NCI-H1417 (cell line): ENCODE measurements at regions not wholly inside any gene's neighbourhood (a gene's known extent, or its start where the extent isn't known, plus 50 kb on each side); places are given as distances from the start of the nearest gene placed in this dataset.

Experiments
- DNase-seq, 3 experiments: peaks; one replicate each; lab custom pipeline; 2025; lab: John Stamatoyannopoulos, UW

- DNase-seq, result no peak
Observed at GRCh38 chr6:94376876-94377275, 957.5 kb upstream of the EPHA7 start.

GRCh38 chr6:94372229-94372628 lies 952.9 kb upstream of the EPHA7 start:
- peak in 1 of 3 experiments; percentile 42 for DNase-seq

DNA sequence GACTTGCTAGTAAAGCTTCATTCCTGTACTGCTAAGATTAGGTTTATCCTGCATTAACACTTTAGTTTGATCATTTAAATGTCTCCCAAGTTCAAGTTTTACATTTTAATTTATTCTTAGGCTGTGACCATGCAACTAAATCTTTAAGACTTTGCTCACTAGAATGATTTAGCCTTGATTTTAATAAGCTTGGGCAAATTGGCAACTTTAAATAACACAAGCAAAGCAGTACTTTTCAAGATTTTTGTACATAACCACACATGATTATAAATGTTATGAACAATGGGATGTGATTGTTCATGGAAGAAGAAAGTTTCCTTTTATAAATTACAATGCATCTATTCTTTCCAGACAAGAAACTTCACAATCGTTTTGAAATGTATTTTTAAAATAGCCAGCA lies 948.0 kb upstream of the EPHA7 start:
- no peak for DNase-seq

DNA sequence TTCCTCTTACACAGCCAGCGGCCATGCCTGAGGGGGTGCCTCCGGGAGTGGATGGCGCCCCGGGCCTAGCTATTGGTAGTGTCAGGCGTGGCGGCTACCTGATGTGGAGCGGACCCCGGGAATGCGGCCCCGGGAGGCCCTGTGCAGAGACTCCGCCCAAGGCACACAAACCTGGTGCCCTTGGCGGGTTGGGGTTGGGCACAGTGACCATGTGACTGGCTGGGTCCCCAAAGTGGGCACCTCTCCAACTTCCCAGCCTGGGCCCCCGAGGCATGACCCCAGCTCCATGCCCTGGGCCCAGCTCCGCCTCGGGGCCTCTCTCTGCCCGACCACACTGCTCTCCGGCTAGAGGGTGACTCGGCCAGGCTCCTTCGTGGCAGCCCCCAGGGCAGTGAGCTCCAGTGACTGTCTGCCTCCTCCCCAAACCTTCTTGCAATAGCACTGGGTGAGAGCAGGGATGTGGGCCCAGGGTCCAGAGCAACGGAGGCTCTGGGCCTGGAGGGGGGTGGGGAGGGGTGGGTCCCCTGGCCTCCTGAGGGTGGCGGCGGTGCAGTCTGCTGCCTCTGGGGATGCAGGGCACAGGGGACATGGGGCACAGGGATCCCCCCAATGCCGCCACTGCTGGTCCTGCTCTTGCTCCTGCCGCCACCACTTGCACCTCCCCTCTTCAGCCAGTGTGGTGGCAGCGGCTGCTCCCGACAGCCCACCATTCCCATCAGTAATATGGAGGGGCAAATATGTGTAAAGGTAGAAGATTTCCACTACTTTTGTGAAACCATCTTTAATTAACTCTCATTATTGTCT lies 942.9 kb upstream of the EPHA7 start:
- DNase-seq, result no peak

DNA sequence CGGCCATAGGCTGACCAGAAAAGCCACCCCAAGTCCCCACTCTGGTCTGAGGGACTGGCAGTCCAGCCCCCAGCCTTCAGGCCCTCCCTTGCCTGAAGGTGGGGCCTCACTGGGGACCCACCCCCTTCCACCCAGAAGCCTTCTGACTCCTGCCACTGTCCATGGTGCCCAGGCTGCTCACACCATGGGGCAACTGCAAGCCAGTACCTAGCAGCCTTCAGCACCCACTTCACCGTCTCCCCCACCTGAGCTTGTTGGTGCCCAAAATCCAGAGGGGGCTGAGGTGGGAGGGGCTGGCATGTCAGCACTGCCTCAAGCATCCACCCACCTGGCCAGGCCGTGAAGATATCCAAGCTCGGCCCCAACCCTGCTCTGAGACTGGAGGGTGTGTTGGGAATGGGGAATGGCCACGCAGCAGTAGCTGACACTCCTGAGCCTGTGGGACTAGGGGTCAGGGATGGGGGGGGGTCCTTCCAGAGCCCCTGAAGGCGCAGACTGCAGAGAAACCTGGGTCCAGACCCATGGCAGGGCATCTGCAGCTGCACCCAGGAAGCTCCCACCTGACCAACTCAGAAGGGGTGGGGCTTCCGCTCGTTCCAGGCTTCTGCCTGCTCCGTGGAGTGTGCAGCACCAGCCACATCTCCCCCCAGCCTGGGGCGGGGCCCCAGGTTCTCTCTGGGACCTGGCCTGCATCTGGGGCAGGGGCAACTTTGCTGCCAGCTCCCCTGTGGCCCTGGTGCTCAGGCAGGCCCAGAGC lies 942.1 kb upstream of the EPHA7 start:
- no peak for DNase-seq

DNA sequence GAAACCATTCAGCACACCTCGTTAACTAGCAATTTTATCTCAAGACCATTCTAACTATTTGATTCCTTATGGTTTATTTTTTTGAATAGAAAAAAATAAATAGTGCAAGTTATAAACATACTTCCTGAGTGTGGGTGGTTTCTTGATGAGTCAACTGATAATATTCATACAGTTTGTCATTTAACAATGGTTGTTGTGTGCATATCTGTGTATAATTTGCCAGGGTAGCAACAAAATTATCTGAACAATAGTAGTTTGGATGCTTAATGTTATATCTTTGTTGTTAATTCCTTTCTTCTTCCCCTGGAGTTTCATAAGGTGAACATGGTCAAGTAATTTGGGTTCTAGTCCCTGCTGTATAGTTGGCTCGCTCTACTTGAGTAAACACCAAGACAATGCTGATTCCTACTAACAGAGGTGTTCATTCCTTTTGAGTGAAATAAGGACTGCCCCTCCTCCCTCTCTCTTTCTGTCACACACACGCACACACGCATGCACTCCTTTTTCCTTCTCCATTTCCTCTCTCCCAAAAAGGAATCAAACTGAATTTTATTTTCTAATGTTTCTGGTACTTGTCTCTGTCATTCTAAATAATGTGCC lies 938.1 kb upstream of the EPHA7 start:
- peak in 1 of 3 experiments; percentile 3 for DNase-seq

DNA sequence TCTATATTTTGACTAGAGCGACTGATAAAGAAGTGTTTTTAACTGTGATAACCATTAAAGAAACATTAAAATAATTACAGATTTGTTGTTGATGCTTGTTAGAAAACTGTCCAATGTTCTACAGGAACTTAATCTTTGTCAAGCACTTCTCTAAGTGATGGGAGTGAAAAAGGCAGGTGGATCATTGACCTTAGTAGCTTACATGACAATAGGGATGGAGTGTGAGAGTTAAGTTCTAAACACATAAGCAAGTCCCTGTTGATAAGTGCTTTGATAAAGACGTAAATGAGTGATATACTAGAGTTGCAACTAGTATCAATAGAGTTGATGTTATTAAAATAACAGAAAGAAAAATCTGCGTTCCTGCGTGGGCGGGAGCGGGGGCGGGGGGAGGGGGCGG lies 931.5 kb upstream of the EPHA7 start:
- DNase-seq, result peak in 1 of 3 experiments; percentile 17

DNA sequence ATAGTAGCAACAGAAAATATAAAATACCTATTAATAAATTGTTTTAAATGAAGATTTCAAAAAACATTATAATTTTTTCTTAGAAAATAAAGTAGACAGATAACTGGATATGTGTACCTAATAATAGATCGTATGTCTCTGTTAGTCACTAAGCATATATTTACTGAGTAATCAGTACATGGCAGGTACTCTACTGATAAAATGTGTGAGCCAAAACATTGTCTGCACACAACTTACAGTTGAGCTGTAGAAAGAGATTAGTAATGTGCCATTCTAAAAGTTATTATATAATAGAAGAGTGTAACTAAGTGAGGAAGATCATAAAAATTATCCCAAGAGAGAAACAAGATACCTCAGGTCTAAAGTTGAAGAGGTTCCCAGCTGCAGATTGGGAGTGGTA lies 929.9 kb upstream of the EPHA7 start:
- peak in 2 of 3 experiments; percentile 56 to 81 for DNase-seq

DNA sequence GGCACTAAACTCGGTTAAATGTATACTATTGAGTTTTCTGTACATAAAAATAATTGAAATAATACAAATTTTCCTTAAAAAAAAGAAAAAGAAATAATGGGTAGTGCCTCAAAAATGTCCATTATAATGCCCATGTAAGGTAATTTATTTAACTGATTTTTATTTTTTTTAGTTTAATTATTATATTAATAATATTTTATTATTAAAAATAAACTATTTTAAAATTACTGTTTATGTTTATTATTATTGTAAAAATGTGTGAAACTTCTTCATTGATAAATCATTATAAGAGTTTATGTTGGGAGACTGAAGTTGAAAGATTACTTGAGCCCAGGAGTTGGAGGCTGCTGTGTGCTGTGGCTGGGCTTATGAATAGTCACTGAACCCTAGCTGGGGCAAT lies 925.5 kb upstream of the EPHA7 start:
- DNase-seq, result no peak

- DNase-seq, result peak in 2 of 3 experiments; percentile 21 to 56
Observed at GRCh38 chr6:94341173-94341572, 921.8 kb upstream of the EPHA7 start.

DNA sequence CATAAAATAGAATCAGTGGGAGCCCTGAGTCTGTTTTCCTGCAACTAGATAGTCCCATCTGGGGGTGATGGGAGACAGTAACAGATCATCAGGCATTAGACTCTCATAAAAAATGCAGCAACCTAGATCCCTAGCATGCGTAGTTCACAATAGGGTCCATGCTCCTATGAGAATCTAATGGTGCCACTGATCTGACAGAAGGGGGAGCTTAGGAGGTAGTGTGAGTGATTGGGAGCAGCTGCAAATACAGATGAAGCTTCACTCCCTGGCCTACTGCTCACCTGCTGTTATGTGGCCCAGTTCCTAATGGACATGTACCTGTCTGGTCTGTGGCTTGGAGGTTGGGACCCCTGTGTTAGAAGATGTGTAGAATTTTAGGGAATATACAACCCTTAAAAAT lies 904.5 kb upstream of the EPHA7 start:
- DNase-seq, result peak in 1 of 3 experiments; percentile 30

- no peak for DNase-seq
Observed at GRCh38 chr6:94300424-94301144, 881.2 kb upstream of the EPHA7 start.

GRCh38 chr6:94289131-94289530 lies 869.8 kb upstream of the EPHA7 start:
- DNase-seq, result no peak

- DNase-seq, result no peak
Observed at GRCh38 chr6:94278146-94278545, 858.8 kb upstream of the EPHA7 start.

DNA sequence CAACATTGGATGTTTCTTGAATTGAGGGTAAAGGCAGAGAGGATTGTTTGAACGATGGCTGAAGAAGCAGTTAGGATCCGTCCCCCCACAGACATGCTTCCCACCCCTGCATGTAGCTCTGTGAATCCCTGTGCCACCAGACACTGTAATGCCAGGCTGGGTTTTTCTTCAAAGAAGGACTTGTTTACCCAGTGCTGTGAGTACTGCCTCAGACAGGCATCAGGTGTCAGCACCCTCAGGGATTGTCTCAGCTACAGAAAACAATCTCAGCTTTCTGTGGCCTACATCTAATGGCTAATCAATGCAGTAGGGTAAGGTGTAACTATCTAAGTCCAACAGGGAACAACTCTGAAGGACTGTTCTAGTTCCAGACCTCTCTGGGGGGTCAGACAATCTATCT lies 853.0 kb upstream of the EPHA7 start:
- DNase-seq, result peak; percentile 1 to 25 (median 24)

DNA sequence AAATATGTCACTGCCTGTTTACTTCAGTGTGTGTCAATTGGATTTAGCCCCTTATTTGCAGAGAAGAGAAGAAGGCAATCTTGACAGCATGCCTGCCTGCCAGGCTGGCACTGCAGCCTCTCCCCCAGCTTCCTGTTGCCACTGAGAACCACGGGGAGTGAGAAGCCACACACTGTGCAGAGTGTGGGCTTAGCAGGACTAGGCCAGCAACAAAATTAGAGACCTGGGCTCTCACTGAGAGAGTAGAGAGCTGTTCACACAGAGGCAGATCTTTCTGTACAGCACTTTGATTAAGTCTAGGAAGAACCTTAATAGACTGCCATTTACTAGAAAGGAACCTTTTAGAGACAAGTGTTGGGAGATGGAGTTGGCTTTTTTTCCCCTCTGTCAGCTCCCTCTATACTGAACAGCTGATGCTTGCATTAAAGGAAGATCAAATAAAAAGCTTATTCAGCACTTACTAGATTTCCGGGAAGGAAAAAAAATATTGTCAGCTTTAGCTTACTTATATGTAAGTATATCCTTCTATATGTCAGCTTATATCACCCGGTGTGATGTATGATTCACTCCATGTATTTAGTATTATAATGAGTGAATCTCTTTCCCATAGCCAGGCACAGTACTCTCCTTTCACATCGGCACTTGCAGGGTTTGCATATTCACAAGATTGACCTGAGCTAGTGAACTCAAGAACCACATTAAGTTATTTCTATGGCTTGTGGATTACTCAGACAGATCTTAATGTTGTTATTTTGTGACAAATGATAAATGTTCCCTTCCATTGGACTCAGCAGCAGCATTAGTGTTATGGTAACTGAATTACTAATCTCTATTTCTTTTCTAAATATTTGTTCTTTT lies 851.0 kb upstream of the EPHA7 start:
- peak in 2 of 3 experiments; percentile 49 to 81 for DNase-seq

GRCh38 chr6:94269256-94269655 lies 849.9 kb upstream of the EPHA7 start:
- peak in 1 of 3 experiments; percentile 25 for DNase-seq

DNA sequence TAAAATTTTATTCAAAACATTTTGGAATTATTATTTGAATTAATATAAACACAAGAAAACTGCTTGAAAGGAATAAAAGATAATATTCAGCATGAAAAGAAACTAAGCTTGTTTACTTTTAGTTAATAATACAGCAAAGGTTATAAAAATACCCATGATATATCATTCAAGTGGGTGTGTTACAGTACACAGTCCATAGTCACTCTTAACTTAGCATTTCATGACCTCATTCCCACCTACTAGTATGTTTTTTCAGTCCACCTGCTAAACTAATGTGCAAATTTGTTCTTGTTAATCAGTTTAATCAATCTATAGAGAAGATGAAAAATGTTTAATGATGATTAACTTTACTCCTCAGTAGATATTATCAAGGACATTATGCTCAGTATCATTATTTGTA lies 841.4 kb upstream of the EPHA7 start:
- DNase-seq, result no peak

DNA sequence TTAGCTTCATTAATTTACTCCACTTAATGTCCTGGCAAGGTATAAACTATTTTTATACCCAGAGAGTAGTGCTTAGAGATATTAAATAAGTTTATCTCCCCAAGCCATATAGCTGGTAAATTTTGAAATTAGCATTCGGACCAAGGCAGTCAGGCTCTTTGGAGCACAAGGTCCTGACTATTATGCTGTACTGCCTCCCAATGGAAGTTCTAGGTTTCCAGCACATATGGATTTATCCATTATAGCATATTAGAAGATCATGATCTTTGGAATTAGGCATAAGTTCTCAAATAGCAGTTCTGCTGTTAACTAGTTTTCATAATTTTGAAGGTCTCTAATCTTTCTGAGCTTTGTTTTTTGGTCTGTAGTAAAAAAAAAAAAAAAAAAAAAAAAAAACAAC lies 835.3 kb upstream of the EPHA7 start:
- peak in 2 of 3 experiments; percentile 20 to 25 for DNase-seq

GRCh38 chr6:94251878-94252277 lies 832.5 kb upstream of the EPHA7 start:
- DNase-seq, result peak in 1 of 3 experiments; percentile 53

- no peak for DNase-seq
Observed at GRCh38 chr6:94245395-94245794, 826.0 kb upstream of the EPHA7 start.
